ENCODE measurements at regions not wholly inside any gene's neighbourhood (a gene's known extent, or its start where the extent isn't known, plus 50 kb on each side); places are given as distances from the start of the nearest gene placed in this dataset.

- no peak for TF ChIP-seq POLR2AphosphoS5 (IDR thresholded peaks at IDR 0.05)
- no peak for TF ChIP-seq EP300 (IDR thresholded peaks at IDR 0.05)
These were observed 427.9 kb downstream of the CCDC91 start for GRCh38 chr12:28618171-28618570.
